ENCODE measurements at regions not wholly inside any gene's neighbourhood (a gene's known extent, or its start where the extent isn't known, plus 50 kb on each side); places are given as distances from the start of the nearest gene placed in this dataset.

- no peak for TF ChIP-seq CTCF (IDR thresholded peaks at IDR 0.05)
- DNase-seq (ENCODE audit: low spot score) (no peak), ATAC-seq (ENCODE audit: low FRiP score) (no peak)
These were observed 103.1 kb upstream of the CSF3R start for GRCh38 chr1:36585569-36586548.

- no peak for DNase-seq (ENCODE audit: low spot score)
- no peak for ATAC-seq (ENCODE audit: low FRiP score)
- TF ChIP-seq CTCF (IDR thresholded peaks at IDR 0.05): no peak
These were observed 102.3 kb upstream of the CSF3R start for GRCh38 chr1:36584874-36585453.

- no peak for TF ChIP-seq CTCF (IDR thresholded peaks at IDR 0.05)
- ATAC-seq (ENCODE audit: low FRiP score): no peak
- no peak for DNase-seq (ENCODE audit: low spot score)
These were observed 101.5 kb upstream of the CSF3R start for GRCh38 chr1:36583980-36584782.

- ATAC-seq (ENCODE audit: low FRiP score): no peak
- DNase-seq (ENCODE audit: low spot score): no peak
- no peak for TF ChIP-seq CTCF (IDR thresholded peaks at IDR 0.05)
These were observed 100.4 kb upstream of the CSF3R start for GRCh38 chr1:36583080-36583479.

GRCh38 chr1:36582066-36582755 lies 99.5 kb upstream of the CSF3R start:
- no peak for ATAC-seq (ENCODE audit: low FRiP score)
- no peak for DNase-seq (ENCODE audit: low spot score)
- no peak for TF ChIP-seq CTCF (IDR thresholded peaks at IDR 0.05)

GRCh38 chr1:36580524-36580923 lies 97.8 kb upstream of the CSF3R start:
- DNase-seq (ENCODE audit: low spot score) (no peak), ATAC-seq (ENCODE audit: low FRiP score) (no peak)
- TF ChIP-seq CTCF (IDR thresholded peaks at IDR 0.05): no peak

Measured in omental fat pad (tissue), 3 donors.